ENCODE measurements at regions not wholly inside any gene's neighbourhood (a gene's known extent, or its start where the extent isn't known, plus 50 kb on each side); places are given as distances from the start of the nearest gene placed in this dataset.

DNA sequence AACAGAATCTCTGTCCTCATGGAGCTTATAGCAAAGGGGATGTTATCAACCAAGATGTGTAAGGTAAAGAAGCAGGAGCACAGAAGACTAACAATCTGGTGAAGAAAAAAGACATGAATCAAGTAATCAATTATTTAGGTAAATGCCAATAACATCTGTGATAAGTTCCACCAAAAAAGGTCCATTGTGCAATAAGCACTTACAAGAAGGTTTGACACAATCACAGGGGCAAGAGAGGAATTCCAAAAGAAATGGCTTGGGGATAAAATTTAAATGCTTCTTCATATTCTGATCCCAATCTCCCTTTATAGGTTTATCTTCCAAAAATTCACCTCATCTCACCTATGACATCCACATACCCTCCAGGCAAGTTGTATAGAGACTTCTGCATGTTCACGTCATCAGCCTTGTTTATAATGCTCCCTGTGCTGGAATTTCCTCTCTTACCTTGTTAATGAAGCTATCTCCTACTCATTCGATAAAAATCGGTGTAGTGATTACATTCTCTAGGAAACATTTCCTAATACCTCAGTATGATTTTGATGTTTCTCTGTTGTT lies 53.6 kb upstream of the DPT start:
- no peak for DNase-seq (ENCODE audit: low read depth)

DNA sequence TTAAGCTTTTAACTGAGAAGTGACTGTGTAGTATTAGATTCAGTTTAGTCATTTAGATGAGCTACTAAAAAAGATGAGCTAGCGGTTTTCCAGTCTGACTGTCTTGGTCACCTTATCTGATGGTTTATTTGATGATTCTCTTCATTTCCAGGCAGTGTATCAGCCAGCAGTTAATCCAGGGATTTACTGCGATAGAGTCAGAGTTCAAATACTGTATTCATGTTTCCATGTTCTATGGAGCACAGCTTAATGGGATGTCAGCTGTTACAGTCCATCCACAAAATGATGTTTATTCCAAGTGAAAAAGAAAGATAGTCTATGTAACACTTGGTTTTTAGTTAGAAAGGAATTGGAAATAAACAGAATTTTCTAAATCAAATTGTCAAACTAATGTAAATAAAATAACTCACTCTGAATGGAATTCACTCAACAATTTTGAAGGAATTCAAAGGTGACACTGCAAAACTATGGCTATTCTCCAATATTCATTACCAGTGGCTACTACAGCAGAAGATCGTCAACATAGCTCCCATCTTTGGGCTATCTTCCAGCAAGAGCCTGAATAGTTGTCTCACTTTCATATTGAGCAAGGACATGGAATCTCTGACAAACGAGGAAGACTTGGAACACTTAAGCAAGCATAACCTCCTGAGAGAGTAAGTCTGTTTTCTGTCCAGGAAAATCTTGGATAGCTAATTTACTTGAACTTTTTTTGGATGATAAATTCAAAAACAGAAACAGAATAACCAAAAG lies 54.6 kb upstream of the DPT start:
- no peak for DNase-seq (ENCODE audit: low read depth)

DNA sequence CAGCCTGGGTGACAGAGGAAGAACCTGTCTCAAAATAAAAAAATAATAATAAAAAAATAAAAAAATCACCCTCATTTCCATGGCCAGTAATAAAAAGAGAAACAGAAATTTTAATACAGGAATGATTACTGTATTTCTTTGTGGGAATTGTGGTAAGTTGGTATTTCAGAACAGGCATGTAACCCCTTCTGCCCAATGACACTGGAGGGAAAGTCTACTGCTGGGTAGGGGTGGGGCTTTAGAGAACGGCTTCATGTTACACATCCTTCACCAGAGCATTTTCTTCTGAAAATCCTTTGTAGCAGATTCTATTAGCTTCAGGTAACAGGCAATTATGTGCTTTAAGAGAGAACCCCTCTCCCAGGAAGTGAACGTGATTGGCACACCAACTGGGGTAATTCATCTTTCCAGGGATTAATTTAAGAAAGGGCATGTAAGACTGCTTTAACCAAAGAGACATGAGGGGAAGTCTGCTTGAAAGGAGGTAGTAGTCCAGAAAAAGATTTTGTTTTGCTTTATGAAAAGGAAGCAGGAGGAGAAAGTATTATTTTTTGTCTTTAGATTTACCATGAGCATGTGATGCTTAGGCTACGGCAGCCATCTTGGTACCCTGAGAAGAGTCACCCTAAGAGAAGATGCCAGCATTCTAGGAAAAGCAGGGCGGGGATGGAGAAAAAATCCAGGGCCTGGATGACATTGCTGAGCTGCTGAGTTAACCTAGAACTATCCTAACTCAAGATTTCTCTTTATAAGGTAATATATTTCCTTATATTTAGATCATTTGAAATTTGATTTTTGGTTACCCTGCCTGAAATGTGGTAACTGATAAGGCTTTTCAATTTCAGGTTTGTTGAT lies 57.7 kb upstream of the DPT start:
- no peak for DNase-seq (ENCODE audit: low read depth)

DNA sequence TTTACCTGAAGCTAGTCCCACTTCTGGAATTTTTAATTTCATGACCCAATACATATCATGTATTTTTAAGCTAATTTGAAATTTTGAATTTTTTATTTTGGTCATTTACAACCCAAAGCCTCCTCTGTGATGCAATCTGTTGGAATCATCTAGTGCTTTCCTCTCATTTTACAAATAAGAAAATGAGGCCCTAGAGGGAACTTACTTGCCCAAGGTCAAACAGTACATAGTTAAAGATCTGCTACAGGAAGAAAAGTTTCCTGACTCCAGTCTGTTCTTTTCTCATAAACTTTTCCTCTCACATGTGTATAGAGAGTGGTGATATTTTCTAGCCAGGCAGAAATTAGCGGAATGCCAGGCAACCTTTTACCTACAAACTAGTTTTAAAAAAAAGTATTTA lies 59.3 kb upstream of the DPT start:
- no peak for DNase-seq (ENCODE audit: low read depth)

DNA sequence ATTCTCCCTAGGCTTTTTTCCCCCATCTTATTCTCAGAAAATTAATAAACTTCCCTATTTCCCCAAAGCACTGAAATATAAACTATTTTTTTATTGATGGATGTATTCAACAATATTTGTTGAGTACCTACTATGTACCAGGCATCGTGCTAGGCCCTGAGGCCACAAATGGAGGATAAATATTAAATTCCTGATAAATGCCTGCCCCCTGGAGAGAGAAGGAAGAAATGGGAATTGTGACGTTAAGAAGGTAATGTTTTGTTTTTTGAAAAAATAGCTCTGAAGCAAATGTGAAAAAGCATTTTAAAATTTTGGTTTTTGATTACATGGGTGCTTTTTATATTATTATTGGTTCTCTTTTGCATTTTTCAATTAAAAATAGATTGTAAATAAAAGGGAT lies 60.5 kb upstream of the DPT start:
- no peak for DNase-seq (ENCODE audit: low read depth)

DNA sequence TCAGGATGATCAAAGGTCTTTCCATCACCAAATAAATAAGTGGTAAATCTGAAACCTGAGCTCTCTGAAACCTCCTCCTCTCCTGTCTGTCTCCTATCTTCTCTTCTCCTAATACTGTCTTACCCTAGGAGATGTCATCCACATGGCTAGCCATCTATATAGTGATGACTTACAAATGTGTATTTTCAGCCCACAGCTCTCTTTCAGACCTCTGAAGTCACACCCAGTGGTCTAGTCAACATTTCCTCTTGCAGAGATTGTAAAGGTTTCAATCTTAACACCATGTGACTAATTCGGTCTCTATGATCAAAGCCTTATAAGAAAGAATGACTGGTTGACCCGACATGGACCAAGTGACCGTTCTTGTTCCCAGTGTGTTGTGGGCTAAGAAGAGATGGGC lies 63.1 kb upstream of the DPT start:
- DNase-seq (ENCODE audit: low read depth), result no peak

DNA sequence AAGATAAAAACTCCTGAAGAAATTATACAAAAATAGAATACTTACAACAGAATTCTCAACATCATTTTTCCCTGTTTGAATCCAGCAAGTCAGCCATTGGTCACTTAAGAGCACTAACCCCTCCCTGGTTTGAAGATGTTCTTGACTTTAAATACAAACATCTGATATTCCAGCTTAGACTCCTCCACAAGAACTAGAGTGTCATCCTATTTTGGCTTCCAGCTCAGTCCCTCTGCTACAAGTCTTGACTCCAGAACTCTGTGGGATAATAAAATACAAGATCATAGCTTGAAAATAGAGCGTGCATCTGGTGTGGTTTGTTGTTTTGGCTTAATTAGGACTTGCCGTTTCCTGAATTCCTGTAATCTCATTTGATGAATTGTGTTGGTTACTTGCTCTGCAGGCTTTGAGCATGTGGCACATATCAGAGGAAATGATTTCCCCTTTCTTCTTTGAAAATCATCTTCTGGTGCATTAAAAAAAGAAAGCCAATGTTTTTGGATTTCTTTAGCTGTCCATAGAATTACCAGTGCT lies 63.7 kb upstream of the DPT start:
- DNase-seq (ENCODE audit: low read depth), result no peak

DNA sequence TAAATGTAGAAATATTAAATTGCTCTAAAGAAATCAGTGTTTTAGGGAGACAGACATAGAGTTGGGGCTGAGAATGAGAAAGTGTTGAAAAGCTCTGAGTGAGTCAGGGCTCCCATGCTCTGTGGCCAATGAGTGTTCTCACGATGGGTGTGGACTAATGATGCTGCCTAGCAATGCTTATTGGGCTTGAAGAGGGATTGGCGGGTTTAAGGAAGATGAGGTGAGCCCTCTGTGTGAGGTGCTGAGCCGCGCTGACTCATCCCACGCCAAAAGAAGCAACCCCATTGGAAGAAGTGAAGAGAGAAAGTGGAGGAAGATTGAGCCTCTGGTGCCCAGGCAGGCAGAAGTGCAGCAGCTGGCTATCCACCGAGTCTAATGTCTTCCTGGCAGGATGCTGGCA lies 65.1 kb upstream of the DPT start:
- DNase-seq (ENCODE audit: low read depth), result no peak

DNA sequence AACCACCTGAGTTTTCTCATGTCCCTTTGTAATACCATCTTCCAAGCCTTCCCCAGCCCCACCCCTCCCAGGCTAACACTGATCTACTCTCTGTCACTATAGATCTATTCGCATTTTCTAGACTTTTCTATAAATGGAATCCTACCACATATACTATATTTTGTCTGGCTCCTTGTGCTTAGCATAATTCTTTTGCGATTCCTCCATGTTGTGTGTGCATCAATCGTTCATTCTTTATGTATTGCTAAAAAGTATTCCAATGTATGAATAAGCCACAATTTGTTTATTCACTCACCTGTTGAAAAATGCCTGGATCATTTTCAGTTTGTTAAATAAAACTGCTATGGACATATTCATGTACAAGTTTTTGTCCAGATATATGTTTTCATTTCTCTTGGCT lies 66.7 kb upstream of the DPT start:
- no peak for DNase-seq (ENCODE audit: low read depth)

DNA sequence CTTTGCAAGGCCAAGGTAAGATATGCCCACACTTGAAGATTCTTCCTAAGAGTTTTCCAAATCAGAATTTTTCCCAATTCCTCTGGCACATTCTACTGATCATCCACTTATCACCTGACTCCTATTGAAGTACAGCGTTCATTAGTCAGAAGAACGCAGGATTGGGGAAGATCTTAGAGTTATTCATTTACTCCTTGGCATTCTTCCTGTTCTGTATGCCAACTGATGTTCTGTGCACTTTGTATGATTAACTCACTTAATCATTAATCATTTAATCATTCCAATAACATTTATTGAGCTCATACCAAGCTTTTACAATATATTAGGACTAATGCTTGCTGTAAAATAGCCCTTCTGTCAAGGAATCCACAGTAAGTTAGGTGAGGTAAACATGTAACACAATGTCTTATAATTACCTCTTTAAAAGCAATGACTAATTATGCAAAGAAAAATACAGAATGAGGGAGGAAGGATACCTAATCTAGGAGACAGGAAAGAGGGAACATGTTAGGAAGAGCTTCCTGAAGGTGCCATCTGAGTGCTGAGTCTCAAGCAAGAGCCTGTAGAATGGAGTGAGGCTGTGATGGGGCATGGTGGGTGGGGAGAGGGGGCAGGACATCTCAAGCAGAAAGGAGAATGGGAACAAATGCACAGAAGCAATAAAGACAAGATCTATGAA lies 71.1 kb upstream of the DPT start:
- DNase-seq (ENCODE audit: low read depth), result no peak

DNA sequence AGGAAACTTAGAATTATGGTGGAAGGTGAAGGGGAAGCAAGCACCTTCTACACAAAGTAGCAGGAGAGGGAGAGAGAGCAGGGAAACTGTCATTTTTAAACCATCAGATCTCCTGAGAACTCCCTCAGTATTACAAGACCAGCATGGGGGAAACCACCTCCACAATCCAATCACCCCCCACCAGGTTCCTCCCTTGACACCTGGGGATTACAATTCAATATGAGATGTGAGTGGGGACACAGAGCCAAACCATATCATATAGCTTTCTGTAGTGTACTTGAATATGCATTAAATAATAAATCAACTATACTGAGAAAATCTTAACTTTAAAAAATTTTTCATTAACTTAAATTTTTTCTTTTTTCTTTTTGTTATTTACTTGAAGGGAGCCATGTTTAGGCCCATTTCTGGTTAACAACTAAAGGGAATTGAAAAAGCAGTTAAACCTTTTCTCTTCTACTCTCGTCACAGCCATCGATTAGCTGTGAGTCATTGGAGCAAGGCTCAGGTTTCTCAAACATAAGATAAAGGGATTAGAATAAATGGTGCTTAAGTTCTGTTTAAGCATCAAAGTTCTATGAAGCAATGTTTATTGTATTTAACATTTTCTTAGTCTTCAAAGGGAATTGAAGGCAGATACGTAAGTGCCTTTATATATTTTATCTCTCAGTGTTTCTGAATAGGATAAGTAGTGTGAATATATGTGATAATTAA lies 72.2 kb upstream of the DPT start:
- no peak for DNase-seq (ENCODE audit: low read depth)

DNA sequence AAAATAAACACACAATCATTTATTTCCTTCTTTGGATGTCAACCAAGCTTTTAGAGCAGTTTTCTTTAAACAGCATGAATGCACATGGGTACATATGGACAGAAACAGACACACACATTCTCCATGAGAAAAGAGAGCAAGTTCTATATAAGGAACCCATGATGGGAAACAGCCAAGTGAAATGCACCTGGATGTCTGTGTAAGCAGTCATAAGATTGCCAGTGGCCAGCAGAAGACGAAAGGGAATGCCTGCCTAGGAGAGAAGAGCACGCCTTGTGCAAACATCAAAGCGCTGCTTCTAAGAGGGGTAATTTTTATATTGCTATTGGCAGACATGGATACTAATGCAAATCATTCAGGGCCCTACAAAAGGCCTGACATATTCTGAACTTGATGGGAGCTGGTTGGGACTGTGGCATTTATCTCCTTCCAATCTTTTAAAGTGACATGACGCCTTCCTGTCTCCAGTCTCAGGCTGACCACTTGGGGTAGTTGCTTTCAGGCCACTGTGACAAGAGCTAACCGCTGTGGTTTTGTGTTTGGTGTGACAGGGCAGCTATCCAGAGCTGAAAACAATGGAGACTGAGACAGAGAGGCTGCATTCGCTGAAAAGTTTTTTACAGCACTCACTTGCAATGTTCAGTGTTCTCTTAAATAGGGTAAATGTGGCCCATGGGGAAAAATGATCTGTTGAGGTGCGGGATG lies 75.0 kb upstream of the DPT start:
- DNase-seq (ENCODE audit: low read depth), result no peak

DNA sequence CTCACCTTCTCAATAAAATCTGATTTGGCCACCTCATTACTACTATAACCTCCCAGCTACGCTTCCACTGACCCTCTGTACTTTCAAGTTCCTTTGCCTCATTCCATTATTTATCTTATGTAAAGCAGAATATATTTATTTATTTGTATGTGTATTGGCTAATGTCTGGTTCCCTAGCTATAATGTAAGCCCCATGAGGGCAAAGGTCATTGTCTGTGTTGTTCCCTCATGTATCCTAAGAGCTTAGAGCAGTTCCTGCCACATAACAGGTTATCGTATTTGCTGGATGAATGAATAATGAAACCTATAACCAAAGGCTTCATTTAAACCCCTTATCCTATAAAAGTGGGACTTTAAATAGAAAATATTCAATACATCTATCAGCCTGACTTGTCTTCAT lies 77.9 kb upstream of the DPT start:
- no peak for DNase-seq (ENCODE audit: low read depth)

DNA sequence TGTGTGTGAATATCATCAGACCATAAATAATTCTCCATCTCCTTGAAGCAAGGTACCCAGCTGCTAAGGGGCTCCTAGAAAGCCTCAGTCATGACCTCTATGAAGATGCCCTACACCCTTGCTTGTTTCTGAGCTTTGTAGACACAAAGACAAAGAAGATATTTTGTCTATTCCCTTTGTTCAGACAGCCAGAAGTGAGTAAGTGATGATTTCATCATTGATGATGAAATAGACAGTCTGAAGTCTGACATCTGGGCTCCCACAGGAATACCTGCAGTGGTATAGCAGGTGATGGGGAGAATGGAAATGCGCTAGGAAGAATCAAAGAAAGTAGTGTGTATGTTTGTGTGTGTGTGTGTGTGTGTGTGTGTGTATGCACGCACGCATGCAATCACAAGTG lies 82.2 kb upstream of the DPT start:
- no peak for DNase-seq (ENCODE audit: low read depth)

DNA sequence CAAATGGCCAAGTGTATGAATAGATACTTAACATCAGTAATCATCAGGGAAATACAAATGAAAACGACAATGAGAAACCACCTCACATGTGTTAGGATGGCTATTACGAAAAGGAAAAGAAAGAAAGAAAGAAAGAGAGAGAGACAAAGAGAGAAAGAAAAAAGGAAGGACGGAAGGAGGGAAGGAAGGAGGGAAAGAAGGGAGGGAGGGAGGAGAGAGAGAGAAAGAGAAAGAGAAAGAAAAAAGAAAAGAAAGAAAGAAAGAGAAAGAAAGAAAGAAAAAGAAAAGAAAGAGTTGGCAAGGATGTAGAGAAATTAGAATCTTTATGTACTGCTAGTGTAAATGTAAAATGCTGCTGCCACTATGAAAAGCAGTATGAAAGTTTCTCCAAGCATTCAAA lies 90.7 kb upstream of the DPT start:
- no peak for DNase-seq (ENCODE audit: low read depth)

DNA sequence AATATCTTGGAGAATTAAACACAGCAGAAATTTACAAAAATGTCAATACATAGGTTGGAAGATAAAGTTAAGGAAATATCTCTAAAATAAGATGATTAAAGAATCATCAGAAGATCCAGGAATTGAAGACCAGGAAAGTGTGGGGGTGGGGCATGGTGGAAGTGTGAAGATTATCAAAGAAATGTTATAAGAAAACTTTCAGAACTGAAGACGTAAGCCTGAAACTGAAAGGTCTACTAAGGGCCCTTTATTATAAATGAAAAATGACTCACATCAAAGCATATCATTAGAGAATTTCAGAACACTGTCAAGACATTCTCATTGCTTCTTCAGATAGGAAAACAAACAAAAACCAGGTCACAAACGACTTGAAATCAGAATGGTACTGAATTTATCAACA lies 92.4 kb upstream of the DPT start:
- no peak for DNase-seq (ENCODE audit: low read depth)

DNA sequence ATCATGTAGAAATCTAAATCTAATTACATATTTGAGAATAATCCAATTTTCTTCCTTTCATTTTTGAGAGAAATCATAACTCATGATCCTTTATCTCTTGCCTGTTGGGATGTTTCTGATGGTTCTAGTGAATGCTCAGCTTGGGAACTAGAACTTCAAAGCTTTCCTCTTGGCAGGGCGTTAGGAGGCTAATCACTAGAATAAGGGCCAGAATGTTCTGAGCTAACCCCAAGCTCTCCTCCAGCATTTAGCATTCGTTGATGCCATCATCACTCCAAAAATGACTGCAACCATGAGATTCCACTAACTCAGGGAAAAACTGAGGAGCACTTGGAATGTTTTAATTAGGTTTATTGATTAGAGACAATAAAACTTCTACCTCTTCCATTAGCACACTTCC lies 93.9 kb upstream of the DPT start:
- DNase-seq (ENCODE audit: low read depth), result no peak

DNA sequence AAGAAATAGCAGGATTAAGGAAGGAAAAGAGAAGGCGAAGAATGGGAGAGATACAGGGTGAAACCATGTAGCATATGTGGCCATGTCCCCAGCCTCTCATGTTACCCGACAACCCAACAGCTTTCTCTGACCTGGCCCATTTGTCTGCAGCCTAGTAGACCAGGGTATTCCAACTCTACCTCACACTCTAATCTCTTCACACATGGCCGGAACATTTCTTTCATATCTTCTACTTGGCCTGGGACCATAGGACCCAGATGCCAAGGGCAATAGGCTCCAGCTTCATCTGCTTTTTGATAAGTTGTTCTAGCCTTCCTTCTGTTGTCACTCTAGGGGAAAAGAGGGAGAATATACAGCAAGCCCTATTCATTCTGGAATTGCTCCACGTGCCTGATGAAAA lies 95.0 kb upstream of the DPT start:
- no peak for DNase-seq (ENCODE audit: low read depth)

DNA sequence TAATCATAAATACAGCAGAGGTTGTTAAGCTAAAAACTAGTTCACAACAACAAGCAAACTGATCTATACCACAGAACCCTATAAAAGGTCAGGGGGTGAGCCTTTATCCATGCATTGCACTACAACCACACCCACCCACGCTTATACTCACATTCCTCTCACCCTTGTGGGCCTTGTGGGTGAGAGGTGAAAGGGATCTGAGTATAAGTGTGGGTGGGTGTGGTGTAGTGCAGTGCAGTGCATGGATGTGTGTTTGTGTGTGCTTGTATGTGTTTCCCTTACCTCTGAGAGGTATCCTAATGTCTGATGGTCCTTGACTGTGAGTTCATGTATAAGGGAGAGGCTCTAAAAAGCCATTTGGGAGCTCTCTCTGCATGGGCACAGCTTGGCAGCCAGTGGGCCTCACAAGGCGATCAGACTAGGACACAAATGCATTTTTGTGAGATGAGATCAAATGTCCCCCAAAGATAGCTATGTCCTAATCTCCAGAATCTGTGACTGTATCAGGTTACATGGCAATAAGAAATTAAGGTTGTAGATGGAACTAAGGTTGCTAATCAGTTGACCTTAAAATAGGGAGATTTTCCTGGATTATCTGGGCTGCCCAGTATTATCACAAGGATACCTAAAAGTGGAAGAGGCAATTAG lies 95.5 kb upstream of the DPT start:
- DNase-seq (ENCODE audit: low read depth), result no peak

DNA sequence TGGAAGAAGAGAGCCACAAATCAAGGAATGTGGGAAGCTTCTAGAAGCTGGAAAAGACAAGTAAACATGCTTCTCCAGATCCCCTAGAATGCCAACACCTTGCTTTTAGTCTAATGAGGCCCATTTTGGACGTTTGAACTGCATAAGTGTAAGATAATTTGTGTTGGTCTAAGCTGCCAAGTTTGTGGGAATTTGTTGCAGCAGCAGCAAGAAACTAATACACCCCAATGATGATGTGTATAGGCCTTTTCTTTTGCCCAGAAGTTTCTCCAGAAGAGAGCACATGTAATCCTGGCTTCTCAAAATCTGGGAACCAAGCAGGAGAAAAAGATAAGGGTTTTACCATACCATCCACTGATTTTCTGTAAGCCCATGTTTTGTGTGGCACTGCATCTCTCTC lies 96.1 kb upstream of the DPT start:
- no peak for DNase-seq (ENCODE audit: low read depth)

DNA sequence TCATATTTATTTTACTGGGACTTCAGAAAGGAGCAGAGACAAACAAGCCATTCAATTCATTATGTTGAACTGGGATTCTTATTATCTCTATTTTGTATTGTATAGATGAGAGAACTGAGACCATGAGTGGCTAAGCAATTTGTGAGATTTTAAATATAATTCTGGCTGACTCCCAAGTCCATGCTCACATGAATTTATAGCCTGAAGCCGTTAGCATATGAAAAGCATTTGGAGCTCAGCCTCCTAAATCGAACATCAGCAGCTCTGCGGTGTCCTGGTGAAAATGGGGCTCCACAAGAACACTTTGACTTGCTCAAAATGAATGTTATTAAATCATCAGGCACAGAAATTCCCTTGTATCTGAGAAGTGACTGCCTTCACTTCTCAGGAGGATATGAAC lies 96.8 kb upstream of the DPT start:
- DNase-seq (ENCODE audit: low read depth), result no peak
